ENCODE measurements at regions not wholly inside any gene's neighbourhood (a gene's known extent, or its start where the extent isn't known, plus 50 kb on each side); places are given as distances from the start of the nearest gene placed in this dataset.
A peak's percentile ranks its signal among the peaks of the same experiment; 100 is the strongest.

- H3K9me2 ChIP-seq (ENCODE audit: insufficient read depth, low read length), result no peaks in the 10 kb centered on the region
- intact Hi-C loops (cut with micrococcal nuclease; ENCODE audit: unreplicated experiment), result no loop called here
- H3K36me3 ChIP-seq (ENCODE audit: insufficient read depth, low read length), result no peaks in the 10 kb centered on the region
- CTCF ChIA-PET (ENCODE audit: unreplicated experiment), result no interaction called here
- H3K9me3 ChIP-seq (ENCODE audit: low read length), result no peaks in the 10 kb centered on the region
- H3K27ac ChIP-seq (ENCODE audit: low read depth, low read length, poor library complexity, severe bottlenecking), result no peak overlapping the region
- DNase-seq (ENCODE audit: low spot score), result no peak
- no peak overlapping the region for H2AFZ ChIP-seq (ENCODE audit: low read length)
- POLR2A ChIA-PET, result no interaction called here
- H4K20me1 ChIP-seq (ENCODE audit: insufficient read depth, low read length), result no peaks in the 10 kb centered on the region
- H3K4me3 ChIP-seq (ENCODE audit: low read depth, low read length, poor library complexity, severe bottlenecking), result no peak overlapping the region
- no peak overlapping the region for H3K4me2 ChIP-seq (ENCODE audit: low read length)
- no TSS peak for BruUV-seq (replicated peaks)
- no peak for TF ChIP-seq CTCF (conservative IDR thresholded peaks at IDR 0.05; ENCODE audit: low read length)
- TF ChIP-seq EZH2phosphoT487 (IDR thresholded peaks at IDR 0.05; ENCODE audit: borderline replicate concordance, low read depth, low read length), result no peak
- H3K79me2 ChIP-seq (ENCODE audit: insufficient read depth, low read depth, low read length), result no peaks in the 10 kb centered on the region; the same call in 1 of the 2 replicates
- no peaks in the 10 kb centered on the region for H3K4me1 ChIP-seq (ENCODE audit: insufficient read depth, low read length, poor library complexity, severe bottlenecking)
These were observed 75.2 kb downstream of the TRIL start for GRCh38 chr7:28882869-28883470.

- intact Hi-C loops (cut with micrococcal nuclease; ENCODE audit: unreplicated experiment), result no loop called here
- H3K27ac ChIP-seq (ENCODE audit: low read depth, low read length, poor library complexity, severe bottlenecking), result no peak overlapping the region
- no TSS peak for BruUV-seq (replicated peaks)
- H3K9me3 ChIP-seq (ENCODE audit: low read length), result no peaks in the 10 kb centered on the region
- no peaks in the 10 kb centered on the region; the same call in 1 of the 2 replicates for H3K79me2 ChIP-seq (ENCODE audit: insufficient read depth, low read depth, low read length)
- H2AFZ ChIP-seq (ENCODE audit: low read length), result no peak overlapping the region
- H3K4me3 ChIP-seq (ENCODE audit: low read depth, low read length, poor library complexity, severe bottlenecking), result no peak overlapping the region
- CTCF ChIA-PET (ENCODE audit: unreplicated experiment), result no interaction called here
- H4K20me1 ChIP-seq (ENCODE audit: insufficient read depth, low read length), result no peaks in the 10 kb centered on the region
- H3K4me1 ChIP-seq (ENCODE audit: insufficient read depth, low read length, poor library complexity, severe bottlenecking), result no peaks in the 10 kb centered on the region
- no peak overlapping the region for H3K4me2 ChIP-seq (ENCODE audit: low read length)
- POLR2A ChIA-PET, result interaction anchor here (1.0 kb wide), 1 partner anchor 10 kb away, joined by 4 read pairs; no protein-coding TSS in a partner anchor
- no peaks in the 10 kb centered on the region for H3K36me3 ChIP-seq (ENCODE audit: insufficient read depth, low read length)
- TF ChIP-seq EZH2phosphoT487 (IDR thresholded peaks at IDR 0.05; ENCODE audit: borderline replicate concordance, low read depth, low read length) (no peak), CTCF (conservative IDR thresholded peaks at IDR 0.05; ENCODE audit: low read length) (no peak)
- peak; percentile 9 for DNase-seq (ENCODE audit: low spot score)
- H3K9me2 ChIP-seq (ENCODE audit: insufficient read depth, low read length), result no peaks in the 10 kb centered on the region
These were observed 79.0 kb downstream of the TRIL start for GRCh38 chr7:28879105-28879504.

- Histone ChIP-seq H3K36me3 (ENCODE audit: insufficient read depth, low read length) (no peaks in the 10 kb centered on the region), H3K4me2 (ENCODE audit: low read length) (no peak overlapping the region), H3K4me3 (ENCODE audit: low read depth, low read length, poor library complexity, severe bottlenecking) (no peak overlapping the region), H3K4me1 (ENCODE audit: insufficient read depth, low read length, poor library complexity, severe bottlenecking) (no peaks in the 10 kb centered on the region), H3K27ac (ENCODE audit: low read depth, low read length, poor library complexity, severe bottlenecking) (no peak overlapping the region), H4K20me1 (ENCODE audit: insufficient read depth, low read length) (no peaks in the 10 kb centered on the region), H3K9me2 (ENCODE audit: insufficient read depth, low read length) (no peaks in the 10 kb centered on the region), H3K79me2 (ENCODE audit: insufficient read depth, low read depth, low read length) (no peaks in the 10 kb centered on the region; the same call in 1 of the 2 replicates), H3K9me3 (ENCODE audit: low read length) (no peaks in the 10 kb centered on the region), H2AFZ (ENCODE audit: low read length) (no peak overlapping the region)
- BruUV-seq (replicated peaks), result no TSS peak
- TF ChIP-seq CTCF (conservative IDR thresholded peaks at IDR 0.05; ENCODE audit: low read length) (no peak), EZH2phosphoT487 (IDR thresholded peaks at IDR 0.05; ENCODE audit: borderline replicate concordance, low read depth, low read length) (no peak)
- intact Hi-C loops (cut with micrococcal nuclease; ENCODE audit: unreplicated experiment), result no loop called here
- CTCF ChIA-PET (ENCODE audit: unreplicated experiment), result no interaction called here
- POLR2A ChIA-PET, result no interaction called here
- DNase-seq (ENCODE audit: low spot score), result no peak
These were observed 79.6 kb downstream of the TRIL start for GRCh38 chr7:28878481-28878880.

All from OCI-LY7 (cell line).